HPDE6-E6E7 (cell line): ENCODE measurements at regions not wholly inside any gene's neighbourhood (a gene's known extent, or its start where the extent isn't known, plus 50 kb on each side); places are given as distances from the start of the nearest gene placed in this dataset.

Source experiments
- DNase-seq: peaks from one replicate; pipeline ENCODE4 v3.0.0; 2011; ENCODE audit warnings: missing footprints; ENCODE audit errors: extremely low spot score

DNA sequence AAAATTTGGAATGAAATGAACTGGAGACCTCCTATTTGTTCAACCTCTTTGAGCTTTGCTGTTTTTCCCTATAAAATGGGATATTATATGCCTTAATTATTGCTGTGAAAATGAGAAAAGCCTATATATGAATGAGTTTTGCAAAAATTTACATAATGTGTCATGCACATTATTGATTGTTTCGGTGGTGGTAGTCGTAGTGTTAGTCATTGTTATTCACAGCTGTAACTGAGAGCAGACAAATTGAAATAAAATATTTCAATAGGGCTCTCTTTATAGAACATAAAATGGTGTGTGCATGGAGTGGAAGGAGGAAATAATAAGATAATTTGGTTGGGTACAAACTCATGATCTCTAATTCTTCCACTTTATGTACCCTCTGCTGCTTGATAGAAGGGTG lies 153.7 kb upstream of the GADL1 start:
- no peak for DNase-seq

DNA sequence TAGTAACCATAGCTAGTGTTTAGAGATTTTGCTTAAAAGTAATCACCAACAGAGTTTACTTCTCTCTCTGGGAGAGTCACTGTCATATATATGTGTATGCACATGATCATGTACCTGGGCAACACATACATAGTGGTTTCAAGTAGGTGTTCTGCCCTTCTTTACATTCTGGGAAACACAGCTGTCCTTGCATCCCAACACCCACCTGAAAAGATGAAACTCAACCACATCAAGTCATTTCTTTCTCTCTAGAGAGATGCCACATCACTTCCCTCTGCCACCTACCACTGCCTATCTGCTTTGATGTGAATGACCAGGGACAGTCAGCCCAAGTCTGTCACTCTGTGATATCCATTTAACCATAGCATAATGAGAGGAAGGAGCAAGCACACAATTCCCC lies 155.8 kb upstream of the GADL1 start:
- DNase-seq = no peak

DNA sequence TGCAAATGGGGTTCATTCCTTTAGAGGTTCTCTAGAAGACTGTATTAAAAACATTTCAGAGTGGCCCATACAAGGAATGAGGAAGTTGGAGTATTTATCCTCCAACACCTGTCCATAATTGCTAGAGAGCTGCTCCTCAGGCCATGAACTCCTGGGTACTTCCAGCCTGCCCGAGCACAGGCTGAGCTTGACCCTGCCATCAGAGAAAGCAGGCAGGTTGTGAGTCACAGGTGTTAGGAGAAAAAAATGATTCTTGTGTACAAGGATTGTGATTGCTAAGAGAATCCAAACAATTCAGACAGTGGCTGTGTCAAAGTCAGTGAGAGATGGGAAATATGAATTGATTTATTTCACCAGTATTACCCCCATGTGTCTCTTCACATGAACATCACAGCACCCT lies 156.8 kb upstream of the GADL1 start:
- DNase-seq = no peak

DNA sequence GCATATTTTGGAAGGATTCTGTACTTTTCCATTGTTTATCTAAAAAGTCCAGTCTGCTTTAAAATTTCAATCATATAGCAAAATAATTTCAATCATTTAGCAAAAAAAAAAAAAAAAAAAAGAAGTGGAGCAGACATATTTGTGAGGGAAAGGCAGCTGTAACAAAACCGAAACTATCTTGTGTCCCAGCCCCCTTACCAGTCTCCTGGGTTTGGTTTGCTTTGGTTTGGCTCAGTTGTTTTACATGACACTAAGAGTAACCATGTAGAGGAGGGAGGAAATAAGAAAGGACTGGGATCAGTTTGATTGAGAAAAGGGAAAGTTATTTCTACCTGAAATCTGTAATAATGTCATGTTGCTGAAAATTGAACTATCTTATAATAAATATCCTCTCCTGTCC lies 158.8 kb upstream of the GADL1 start:
- no peak for DNase-seq

DNA sequence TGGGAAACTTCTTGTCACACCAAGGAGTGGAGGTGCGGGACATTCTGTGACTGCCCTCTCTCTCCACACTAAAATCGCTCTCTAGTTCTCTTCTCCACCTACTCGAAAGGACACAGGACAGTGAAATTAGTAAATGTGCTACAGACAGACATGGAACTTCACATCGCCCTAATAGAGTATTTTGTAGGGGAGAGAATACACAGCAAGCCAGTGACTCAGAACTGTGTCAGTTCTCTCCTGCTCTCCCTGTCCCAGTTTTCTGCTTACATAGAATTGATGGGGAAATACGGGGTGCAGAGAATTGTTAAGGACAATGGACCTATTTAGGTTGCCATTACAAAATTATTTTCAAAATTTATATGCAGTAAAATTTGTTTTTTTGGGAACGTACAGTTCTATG lies 159.6 kb upstream of the GADL1 start:
- no peak for DNase-seq

DNA sequence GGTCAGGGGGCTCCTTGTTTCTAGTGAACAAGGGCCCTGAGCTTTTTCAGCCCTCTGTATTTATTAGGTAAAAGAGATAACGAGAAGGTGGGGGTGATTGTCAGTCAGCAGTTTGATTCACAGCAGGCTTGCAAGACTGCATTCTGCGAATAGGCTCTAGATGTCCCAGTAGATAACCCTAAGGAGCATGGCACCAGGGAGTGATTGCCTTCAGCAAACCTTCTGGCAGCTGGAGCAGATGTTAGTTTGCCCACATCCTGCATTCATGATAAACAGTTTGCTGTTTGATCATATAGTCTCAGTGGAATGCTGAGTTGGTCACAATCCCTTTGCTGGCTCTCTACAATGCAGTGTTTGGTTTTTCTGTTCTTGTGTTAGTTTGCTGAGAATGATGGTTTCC lies 161.3 kb upstream of the GADL1 start:
- DNase-seq = no peak

DNA sequence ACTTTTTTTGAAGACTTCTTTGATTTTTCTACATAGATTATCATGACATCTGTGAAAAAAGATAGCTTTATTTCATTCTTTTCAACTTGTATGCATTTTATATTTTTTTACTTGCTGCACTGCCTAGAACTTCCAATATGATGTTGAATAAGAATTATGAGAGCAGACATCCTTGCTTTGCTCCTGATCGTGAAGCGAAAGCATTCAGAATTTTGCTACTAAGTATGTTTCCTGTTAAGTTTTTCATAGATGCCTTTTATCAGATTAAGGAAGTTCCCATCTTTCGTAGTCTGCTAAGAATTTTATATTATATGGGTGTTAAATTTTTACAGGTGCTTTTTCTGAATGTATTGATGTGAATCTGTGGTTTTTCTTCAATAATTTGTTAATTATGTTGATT lies 163.4 kb upstream of the GADL1 start:
- no peak for DNase-seq

DNA sequence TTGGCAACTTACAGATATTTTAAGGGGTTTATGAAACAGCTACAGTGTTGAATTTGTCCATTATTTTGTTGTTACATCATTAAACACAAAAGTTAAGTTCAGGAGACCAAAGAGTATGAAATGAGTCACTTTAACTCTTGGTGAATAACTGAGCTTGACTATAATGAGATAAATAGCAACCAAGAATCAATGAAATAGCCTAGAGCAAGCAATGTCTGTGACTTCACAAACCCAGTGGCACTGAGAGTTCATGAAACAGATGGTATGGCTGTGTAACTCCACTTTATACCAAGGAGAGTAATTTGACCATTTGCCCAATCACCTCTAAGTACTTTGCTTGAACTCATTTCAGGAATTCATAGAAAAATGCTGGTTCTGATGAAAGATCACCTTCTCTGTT lies 169.6 kb upstream of the GADL1 start:
- no peak for DNase-seq

DNA sequence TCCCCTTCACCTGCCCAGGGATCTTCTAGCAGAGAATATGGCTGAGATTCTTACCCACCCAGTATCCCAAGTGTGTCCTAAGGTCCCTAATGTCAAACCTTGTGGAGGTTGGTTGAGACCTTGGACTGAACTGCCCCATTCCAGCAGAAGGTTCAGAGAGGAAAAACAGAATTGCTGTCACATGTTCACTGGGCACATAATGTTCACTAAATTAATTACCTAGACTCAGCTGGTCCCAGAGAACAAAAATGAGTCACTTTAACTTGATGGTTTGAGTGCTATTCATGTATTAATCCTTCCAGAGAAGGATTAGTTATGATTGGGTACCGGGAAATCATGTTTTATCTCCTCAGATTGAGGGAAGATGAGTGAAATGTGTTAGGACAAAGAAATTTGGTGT lies 171.3 kb upstream of the GADL1 start:
- no peak for DNase-seq

DNA sequence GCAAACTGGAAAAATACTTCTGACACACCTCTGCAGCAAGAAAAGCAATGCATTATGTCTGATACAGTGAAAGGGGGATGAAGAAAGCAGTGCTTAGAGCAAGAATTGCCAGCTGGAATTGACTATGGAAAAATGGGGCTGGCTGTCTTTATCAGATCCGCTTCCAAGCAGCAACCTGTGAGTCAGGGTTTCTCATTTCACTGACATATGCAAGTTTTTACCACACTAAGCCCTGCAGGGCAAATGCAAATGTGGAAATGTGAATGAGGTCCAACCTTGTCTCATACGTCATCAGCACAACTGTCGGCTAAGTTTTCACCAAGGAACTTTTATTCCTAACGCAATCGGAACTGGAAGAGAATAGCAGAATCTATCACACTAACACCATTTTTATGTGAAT lies 172.5 kb upstream of the GADL1 start:
- DNase-seq = peak; percentile 46

DNA sequence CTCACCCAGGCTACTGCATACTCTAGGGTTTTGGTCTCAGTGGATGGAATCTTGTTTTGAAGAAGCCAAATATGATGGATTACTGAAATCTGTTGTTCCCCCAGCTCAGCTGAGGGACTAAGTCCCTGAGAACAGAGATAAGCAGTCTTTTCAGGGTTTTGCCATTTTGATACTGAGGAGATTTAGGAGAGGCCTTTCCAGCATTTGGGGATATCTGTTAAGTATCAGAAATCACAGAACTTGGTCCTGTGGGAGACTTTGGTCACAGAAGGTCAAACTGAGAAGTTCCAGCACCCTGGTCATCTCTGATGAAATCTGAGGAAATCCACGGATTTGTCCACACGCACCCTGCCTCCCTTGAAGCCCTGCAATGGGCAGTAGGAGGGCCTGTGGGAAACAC lies 181.0 kb upstream of the GADL1 start:
- DNase-seq = no peak

DNA sequence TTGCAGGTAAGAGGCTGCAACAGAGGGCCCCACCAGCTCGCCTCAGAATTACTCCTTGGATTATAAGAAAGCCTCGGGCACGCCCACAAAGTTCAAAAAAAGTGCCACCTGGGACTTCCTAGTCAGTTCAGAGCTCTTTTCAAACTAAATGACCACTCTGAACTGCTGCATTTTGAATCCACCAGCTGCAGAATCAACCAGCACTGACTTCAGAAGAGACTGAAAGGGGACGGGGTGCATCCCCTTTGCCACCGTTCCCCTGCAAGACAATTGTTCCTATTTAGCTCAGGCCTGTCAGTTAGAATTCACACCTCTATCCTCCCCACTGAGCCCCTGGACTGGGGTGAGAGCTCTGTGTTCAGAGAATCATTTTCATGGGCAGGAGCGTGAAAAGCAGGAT lies 181.4 kb upstream of the GADL1 start:
- DNase-seq = no peak

DNA sequence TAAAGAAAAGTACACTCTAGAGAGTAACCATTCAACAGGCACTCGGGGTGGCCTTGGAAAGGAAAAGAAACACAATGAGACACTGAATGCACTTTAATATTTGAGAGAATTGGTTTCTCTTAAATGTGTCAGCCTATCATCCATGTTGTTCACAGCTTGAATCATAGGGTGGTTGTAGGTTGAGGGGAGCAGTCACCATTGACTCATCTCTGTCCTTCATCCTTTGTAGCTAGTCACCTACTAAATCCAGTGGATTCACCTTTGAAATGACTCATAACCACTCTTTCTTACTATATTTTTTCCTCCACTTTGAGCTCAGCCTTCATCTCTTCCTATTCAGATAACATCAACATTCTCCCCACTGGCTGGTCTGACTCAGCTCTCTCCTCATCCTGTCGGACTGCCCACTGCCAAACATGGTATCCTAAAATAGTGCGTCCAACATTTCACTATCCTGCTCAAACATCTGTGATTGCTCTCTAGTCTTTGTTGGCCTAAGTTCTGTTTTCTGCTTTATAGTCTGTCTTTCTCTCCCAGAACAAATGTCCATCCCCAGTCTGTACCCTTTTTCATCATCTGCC lies 182.7 kb upstream of the GADL1 start:
- peak; percentile 59 for DNase-seq

DNA sequence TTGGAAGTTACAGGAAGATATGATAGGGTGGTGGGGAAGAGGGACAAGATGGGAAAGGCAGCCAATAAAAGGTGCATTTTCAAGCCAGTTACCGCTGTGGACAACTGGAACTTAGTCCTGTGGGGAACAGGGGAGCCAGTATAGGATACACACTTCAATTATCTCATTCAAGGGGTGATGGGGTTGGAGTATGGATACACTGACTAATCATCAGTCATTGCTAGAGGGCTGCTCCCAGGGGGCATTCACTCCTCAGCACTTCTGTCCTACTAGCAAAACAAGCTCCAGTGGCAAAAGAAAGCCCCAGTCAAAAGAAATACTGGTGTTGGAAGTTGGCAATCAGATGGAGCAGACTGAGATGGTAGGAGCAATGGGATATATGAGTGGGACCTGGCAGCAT lies 183.4 kb upstream of the GADL1 start:
- DNase-seq = no peak

DNA sequence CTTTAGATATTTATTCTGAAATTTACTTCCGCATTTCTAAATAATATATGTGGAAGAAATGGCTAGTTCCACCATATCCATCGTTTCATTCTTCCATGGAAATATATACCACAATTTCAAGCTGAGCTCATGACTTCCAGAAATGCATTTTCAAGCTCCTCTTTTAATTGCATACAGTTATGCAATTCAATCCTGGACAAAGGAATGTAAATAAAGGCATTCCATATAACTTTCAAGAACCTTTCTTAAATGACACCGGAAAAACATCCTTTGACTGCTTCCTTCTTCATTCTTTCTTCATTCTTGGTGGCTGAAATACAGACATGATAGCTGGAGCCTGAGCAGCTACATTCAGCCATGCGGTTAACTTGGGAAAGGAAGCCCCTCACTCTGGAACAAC lies 185.2 kb upstream of the GADL1 start:
- no peak for DNase-seq

DNA sequence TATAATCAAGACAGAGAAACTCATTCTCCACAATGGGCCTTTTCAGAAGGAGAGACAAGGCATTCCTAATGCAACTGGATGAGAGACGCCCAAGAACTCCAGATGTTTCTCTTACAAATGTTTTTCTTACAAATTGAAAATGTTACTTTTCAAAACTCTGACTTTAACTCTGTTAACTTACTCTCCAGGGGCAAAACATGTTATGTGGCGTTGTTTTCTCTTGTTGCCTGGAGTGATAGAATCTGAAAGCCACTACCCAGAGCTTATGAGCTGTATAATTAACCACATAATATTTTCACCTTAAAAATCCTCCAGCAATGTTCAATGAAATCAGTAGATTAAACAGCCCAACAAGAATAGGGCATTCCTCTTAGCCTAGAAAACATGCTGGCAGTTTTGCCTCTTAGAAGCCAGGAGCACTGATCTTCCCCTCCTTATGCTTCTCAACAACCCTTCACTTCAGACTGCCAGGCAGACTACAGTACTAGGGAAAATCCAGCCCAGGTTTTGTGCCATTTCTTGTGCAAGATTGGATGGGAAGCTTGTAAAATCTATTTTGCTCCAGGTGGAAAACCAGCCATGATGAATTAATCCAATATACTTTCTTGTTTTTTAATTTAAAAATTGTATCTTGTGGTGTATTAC lies 186.7 kb upstream of the GADL1 start:
- DNase-seq = no peak

DNA sequence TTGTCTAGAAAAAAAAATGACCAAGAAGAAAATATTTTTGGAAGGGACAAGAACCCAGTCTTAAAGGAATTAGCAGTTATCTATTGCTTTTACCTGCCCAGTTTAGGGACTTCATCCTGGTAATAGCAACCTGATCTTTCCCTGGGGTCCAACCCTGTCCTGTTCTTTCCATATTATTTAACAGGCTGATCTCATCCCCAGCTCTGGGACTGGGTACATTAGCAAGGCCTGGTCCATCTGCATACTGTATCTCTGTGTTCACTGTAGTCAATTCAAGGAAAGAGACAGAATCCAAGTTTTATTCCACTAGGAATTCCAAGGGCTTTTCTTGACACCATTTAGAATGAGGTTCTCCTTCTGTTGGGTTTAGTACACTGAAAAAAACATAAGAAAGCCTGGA lies 191.7 kb upstream of the GADL1 start:
- no peak for DNase-seq

DNA sequence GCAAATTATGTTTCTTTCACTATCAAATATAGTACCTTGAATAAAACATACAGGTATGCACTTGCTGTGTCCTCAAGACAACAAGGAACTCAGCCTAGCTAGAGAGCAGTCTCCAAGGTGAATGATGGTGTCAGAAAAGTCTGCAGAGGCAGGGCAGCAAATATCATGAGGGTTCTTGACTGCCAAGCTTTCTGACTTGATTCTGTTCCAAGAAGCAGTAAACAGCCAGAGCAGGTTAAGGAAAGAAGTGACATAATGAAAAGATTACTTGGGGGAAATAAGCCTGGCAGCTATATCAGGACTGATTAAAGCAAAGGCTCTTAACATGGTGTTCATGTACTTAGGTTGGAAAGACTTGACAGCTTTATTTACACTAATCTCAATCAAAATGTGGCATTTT lies 192.2 kb upstream of the GADL1 start:
- DNase-seq = no peak

DNA sequence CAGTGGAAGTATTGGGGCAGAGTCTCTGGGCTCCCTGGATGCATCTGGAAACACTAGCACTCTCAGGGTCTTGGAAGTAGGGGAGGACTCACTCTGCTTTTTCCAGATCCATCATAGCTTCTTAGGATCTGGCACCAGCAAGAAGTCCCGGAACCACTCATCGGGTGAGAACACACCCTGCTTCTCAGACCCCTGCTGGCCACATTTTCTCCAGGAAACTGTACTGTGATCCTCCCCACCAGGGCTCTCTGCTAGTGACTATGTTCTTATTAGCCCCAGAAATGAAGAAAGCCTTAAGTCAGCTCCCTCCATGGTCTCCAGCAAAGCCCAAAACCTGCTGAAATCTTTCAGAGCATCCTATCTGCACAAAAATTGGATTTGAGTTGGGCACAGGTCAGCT lies 197.3 kb upstream of the GADL1 start:
- no peak for DNase-seq

DNA sequence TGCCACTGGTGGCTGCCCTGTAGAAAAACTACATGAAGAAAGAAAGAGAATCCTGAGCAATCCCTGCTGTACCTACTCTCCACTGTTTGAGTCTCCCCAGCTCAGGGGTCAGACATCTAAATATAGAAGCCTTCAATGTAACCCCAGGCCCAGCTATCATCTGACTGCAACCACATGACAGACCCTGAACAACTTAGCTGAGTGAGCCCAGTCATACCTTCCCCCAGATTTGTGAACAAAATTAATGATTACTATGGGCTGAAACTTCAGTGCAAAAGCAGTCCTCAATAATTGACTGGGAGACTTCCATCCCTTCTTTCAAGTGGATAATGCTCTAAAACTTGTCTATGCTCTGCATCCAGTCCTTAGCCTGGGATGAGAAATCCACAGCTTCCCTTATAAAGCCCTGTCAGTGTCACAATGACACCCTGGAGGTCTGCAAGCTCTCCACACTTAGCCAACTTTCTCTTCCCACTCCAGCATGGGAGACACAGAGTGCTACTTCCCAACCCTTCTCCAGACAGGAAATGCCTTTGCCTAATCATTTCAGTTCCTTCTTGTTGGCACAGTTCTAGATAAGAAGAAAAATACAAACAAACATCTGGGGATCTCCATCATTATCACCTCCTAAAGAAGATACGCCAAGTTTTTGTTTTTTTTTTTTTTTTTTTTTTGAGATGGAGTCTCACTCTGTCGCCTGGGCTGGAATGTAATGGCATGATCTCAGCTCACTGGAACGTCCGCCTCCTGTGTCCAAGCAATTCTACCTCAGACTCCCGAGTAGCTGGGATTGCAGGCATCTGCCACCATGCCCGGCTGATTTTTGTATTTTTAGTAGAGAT lies 198.5 kb upstream of the GADL1 start:
- no peak for DNase-seq

DNA sequence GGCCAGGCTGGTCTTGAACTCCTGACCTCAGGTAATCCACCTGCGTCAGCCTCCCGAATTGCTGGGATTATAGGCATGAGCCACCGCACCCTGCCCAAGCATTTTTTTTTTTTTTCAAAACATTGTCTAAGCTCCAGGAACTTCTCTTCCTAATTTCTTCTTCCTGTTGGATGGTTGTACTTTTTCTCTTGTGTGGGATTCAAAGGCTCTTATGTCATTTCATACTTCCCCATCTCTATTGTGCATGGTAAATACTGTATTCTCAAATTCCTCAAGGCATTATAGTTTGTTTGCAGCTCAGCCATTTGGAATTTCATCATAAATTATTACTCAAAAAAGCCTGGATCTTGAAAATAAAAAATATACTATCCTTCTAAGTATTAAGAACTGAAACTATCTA lies 199.1 kb upstream of the GADL1 start:
- no peak for DNase-seq

DNA sequence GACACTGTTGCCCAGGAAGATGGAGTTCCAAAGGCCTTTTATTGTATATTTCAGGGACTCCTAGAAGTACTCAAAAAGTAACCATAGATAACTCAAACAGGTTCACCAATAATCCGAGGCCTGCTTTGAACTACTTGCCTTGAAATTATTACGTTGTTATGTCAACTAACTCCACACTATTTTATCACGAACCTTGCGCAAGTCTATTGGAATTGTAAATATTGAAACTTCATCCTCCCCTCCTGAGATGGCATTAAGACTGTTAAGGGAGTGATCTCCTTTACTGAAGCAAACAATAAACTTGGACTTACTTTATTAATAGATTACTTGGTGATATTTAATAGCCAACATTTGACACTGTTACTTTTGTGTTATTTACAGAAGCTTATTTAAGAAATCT lies 199.6 kb upstream of the GADL1 start:
- DNase-seq = no peak

DNA sequence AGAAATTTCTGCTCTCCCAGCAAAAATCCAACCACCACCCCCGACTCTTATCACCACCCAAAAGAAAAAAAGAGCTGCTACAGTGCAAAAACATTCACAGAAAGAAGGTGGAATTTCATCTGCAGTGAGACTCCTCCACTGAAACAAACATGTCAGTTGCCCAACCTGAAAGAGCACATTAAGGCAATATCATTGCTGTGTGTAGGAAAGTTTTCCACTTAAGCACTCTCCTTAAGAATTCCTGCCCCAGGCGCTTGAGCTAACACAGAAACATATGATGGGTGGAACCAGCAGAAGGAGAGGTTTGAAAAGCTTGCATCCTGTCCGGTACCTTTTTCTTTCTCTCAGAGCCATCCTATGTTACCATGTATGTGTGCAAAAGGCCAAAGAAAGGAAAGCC lies 200.8 kb upstream of the GADL1 start:
- no peak for DNase-seq
